ENCODE measurements at regions not wholly inside any gene's neighbourhood (a gene's known extent, or its start where the extent isn't known, plus 50 kb on each side); places are given as distances from the start of the nearest gene placed in this dataset.
A peak's percentile ranks its signal among the peaks of the same experiment; 100 is the strongest.
"Not testable (repeated sequence)": the region's sequence is repeated elsewhere in the genome, so short reads cannot be mapped to it uniquely, and the experiment has no call there.

- H3K4me1 Mint-ChIP-seq (ENCODE audit: low read depth, unreplicated experiment), result peaks cover 22% of the 10 kb centered on the region
- peaks cover 9% of the 10 kb centered on the region for H3K27me3 Mint-ChIP-seq (ENCODE audit: unreplicated experiment)
- H3K4me3 Mint-ChIP-seq (ENCODE audit: unreplicated experiment), result no peak overlapping the region
- no peaks in the 10 kb centered on the region for H3K36me3 Mint-ChIP-seq (ENCODE audit: unreplicated experiment)
- peaks cover 7% of the 10 kb centered on the region for H3K9me3 Mint-ChIP-seq (ENCODE audit: unreplicated experiment)
- TF ChIP-seq, protein P1, sequence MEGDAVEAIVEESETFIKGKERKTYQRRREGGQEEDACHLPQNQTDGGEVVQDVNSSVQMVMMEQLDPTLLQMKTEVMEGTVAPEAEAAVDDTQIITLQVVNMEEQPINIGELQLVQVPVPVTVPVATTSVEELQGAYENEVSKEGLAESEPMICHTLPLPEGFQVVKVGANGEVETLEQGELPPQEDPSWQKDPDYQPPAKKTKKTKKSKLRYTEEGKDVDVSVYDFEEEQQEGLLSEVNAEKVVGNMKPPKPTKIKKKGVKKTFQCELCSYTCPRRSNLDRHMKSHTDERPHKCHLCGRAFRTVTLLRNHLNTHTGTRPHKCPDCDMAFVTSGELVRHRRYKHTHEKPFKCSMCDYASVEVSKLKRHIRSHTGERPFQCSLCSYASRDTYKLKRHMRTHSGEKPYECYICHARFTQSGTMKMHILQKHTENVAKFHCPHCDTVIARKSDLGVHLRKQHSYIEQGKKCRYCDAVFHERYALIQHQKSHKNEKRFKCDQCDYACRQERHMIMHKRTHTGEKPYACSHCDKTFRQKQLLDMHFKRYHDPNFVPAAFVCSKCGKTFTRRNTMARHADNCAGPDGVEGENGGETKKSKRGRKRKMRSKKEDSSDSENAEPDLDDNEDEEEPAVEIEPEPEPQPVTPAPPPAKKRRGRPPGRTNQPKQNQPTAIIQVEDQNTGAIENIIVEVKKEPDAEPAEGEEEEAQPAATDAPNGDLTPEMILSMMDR (IDR thresholded peaks at IDR 0.05; ENCODE audit: partially characterized antibody, unreplicated experiment), result no peak
- H3K27ac Mint-ChIP-seq (ENCODE audit: unreplicated experiment), result no peak overlapping the region
- DNase-seq, result no peak
Observed at GRCh38 chr17:5897275-5897911, 172.8 kb upstream of the WSCD1 start.

DNA sequence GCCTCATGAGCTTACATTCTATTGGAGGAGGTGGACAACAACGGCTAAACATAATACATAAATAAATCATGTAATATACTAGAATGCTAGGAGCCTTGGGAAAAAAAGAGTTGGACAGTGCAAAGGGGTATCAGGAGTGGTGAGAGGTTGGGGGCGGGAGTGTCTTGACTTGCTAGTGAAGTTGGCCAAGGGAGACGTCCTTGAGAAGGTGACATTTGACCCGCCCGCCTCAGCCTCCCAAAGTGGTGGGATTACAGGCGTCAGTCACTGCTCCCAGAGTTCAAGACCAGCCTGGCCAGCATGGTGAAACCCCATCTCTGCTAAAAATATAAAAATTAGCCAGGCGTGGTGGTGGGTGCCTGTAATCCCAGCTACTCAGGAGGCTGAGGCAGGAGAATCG is 172.2 kb upstream of the WSCD1 start:
- DNase-seq; H3K9me3 Mint-ChIP-seq (ENCODE audit: unreplicated experiment); H3K4me3 Mint-ChIP-seq (ENCODE audit: unreplicated experiment); H3K27ac Mint-ChIP-seq (ENCODE audit: unreplicated experiment); H3K36me3 Mint-ChIP-seq (ENCODE audit: unreplicated experiment): not testable (repeated sequence)
- Mint-ChIP-seq H3K27me3 (ENCODE audit: unreplicated experiment) (peaks cover 11% of the 10 kb centered on the region), H3K4me1 (ENCODE audit: low read depth, unreplicated experiment) (peaks cover 24% of the 10 kb centered on the region)

DNA sequence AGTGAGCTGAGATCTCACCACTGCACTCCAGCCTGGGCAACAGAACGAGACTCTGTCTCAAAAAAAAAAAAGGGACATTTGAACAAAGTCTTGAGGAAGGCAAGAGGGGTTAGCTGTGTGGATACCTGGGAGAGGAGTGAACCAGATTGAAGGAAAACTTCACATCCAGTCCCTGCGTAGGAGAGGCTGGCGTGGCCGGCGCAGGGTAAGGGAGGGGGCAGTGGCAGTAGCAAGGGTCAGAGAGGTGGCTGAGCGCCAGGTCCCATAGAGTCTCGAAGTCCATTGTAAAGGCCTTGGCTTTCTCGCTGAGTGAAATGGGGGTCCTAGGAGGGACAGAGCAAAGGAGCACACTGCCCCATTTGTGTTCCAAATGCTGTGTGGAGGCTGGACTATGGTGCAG is 171.8 kb upstream of the WSCD1 start:
- peaks cover 11% of the 10 kb centered on the region for H3K27me3 Mint-ChIP-seq (ENCODE audit: unreplicated experiment)
- no peaks in the 10 kb centered on the region for H3K36me3 Mint-ChIP-seq (ENCODE audit: unreplicated experiment)
- no peak for DNase-seq
- H3K4me3 Mint-ChIP-seq (ENCODE audit: unreplicated experiment), result no peak overlapping the region
- H3K4me1 Mint-ChIP-seq (ENCODE audit: low read depth, unreplicated experiment), result peaks cover 21% of the 10 kb centered on the region
- peaks cover 7% of the 10 kb centered on the region for H3K9me3 Mint-ChIP-seq (ENCODE audit: unreplicated experiment)
- TF ChIP-seq, protein P1 (IDR thresholded peaks at IDR 0.05; ENCODE audit: partially characterized antibody, unreplicated experiment), result no peak
- H3K27ac Mint-ChIP-seq (ENCODE audit: unreplicated experiment), result peak overlapping the region; percentile 43

- no peak overlapping the region for H3K4me3 Mint-ChIP-seq (ENCODE audit: unreplicated experiment)
- H3K9me3 Mint-ChIP-seq (ENCODE audit: unreplicated experiment), result peaks cover 7% of the 10 kb centered on the region
- H3K36me3 Mint-ChIP-seq (ENCODE audit: unreplicated experiment), result peaks cover 8% of the 10 kb centered on the region
- peaks cover 13% of the 10 kb centered on the region for H3K4me1 Mint-ChIP-seq (ENCODE audit: low read depth, unreplicated experiment)
- no peak overlapping the region for H3K27ac Mint-ChIP-seq (ENCODE audit: unreplicated experiment)
- TF ChIP-seq, protein P1 (IDR thresholded peaks at IDR 0.05; ENCODE audit: partially characterized antibody, unreplicated experiment), result no peak
- no peak for DNase-seq
- peaks cover 11% of the 10 kb centered on the region for H3K27me3 Mint-ChIP-seq (ENCODE audit: unreplicated experiment)
Observed at GRCh38 chr17:5899496-5900195, 170.5 kb upstream of the WSCD1 start.

GRCh38 chr17:5901731-5902130 is 168.4 kb upstream of the WSCD1 start:
- Mint-ChIP-seq H3K4me3 (ENCODE audit: unreplicated experiment) (no peak overlapping the region), H3K9me3 (ENCODE audit: unreplicated experiment) (peaks cover 4% of the 10 kb centered on the region), H3K27ac (ENCODE audit: unreplicated experiment) (no peak overlapping the region), H3K27me3 (ENCODE audit: unreplicated experiment) (peaks cover 10% of the 10 kb centered on the region), H3K36me3 (ENCODE audit: unreplicated experiment) (peaks cover 8% of the 10 kb centered on the region), H3K4me1 (ENCODE audit: low read depth, unreplicated experiment) (peaks cover 8% of the 10 kb centered on the region)
- peak; percentile 17 for DNase-seq
- TF ChIP-seq, protein P1 (IDR thresholded peaks at IDR 0.05; ENCODE audit: partially characterized antibody, unreplicated experiment), result no peak
